Transverse colon (tissue), 4 donors: ENCODE measurements at regions not wholly inside any gene's neighbourhood (a gene's known extent, or its start where the extent isn't known, plus 50 kb on each side); places are given as distances from the start of the nearest gene placed in this dataset.

ENCODE experiments used
- DNase-seq: peaks from one replicate; pipeline ENCODE4 v3.0.0-alpha.2; 2019
- H3K27ac ChIP-seq, 4 donors: fragments of 200-600 bp; sonication (generic); 2 replicates each; pipeline ENCODE4 v1.5.1; 2016 to 2018; ENCODE audit warnings: inconsistent platforms in 4 of 4
- H3K27me3 ChIP-seq: fragments of 200-600 bp; sonication (generic); 2 replicates; pipeline ENCODE4 v1.5.1; 2017; ENCODE audit warnings: inconsistent platforms
- H3K36me3 ChIP-seq, 4 donors: fragments of 200-600 bp; sonication (generic); 2 replicates each; pipeline ENCODE4 v1.5.1; 2017 to 2019; ENCODE audit warnings: inconsistent platforms in 4 of 4
- H3K4me1 ChIP-seq, 4 donors: fragments of 200-600 bp; sonication (generic); 2 replicates each; pipeline ENCODE4 v1.5.1; 2017 to 2020; ENCODE audit warnings: inconsistent platforms in 4 of 4
- H3K4me3 ChIP-seq, 4 donors: fragments of 200-600 bp; sonication (generic); 1 replicate in 1 of 4; 2 replicates in 3 of 4; pipeline versions ENCODE4 v1.5.1 to v1.6.1; 2017 to 2019; ENCODE audit warnings: inconsistent platforms in 4 of 4
- H3K9me3 ChIP-seq, 2 donors: fragments of 200-600 bp; sonication (generic); 2 replicates each; pipeline ENCODE4 v1.5.1; 2017 to 2019; ENCODE audit warnings: inconsistent platforms in 2 of 2
- EP300 ChIP-seq: sonication (generic); formaldehyde crosslinking; IDR thresholded peaks from one replicate; pipeline ENCODE4 v1.6.1; 2017; ENCODE audit warnings: antibody characterized with exemption, low read depth
- POLR2A ChIP-seq: fragments of 450-650 bp; IDR thresholded peaks from one replicate; pipeline ENCODE4 v1.6.1; 2016; ENCODE audit warnings: antibody characterized with exemption, mild to moderate bottlenecking, moderate library complexity
- POLR2AphosphoS5 ChIP-seq, 3 donors: sonication (generic); formaldehyde crosslinking; IDR thresholded peaks; one replicate each; pipeline ENCODE4 v1.6.1; 2016; ENCODE audit warnings: antibody characterized with exemption in 3 of 3
- WGBS, 2 donors: methylation state at CpG; one replicate each; pipeline ENCODE4 v1.1.5; 2018; ENCODE audit warnings: low coverage in 1 of 2; 5-methylcytosine and 5-hydroxymethylcytosine counted together
- in situ Hi-C, 4 donors: fragments of 200-750 bp; cut with MboI; loops; one replicate each; pipeline versions ENCODE4 v1.15.0 to v1.15.1; 2017; ENCODE audit warnings: low sequenced_read_pairs in 3 of 4, low pct_ligation_motif_present in 1 of 4, low pct_unique_long_range_greater_than_20kb in 1 of 4
- intact Hi-C: fragments of 100-400 bp; cut with DNase I; formaldehyde crosslinking; loops from one replicate; pipeline ENCODE4 v1.15.1; 2023; ENCODE audit warnings: low total_unique reads
- TF ChIP-seq, protein P1 (sequence below), 5 experiments: fragments of 200-600 bp in 3 of 5; fragments of 450-650 bp in 2 of 5; sonication (generic) in 3 of 5; IDR thresholded peaks; 1 replicate in 2 of 5; 2 replicates in 3 of 5; pipeline ENCODE4 v1.5.1; 2016 to 2017; ENCODE audit warnings: antibody characterized with exemption in 5 of 5, inconsistent platforms in 3 of 5, mild to moderate bottlenecking in 2 of 5, moderate library complexity in 1 of 5

DNA sequence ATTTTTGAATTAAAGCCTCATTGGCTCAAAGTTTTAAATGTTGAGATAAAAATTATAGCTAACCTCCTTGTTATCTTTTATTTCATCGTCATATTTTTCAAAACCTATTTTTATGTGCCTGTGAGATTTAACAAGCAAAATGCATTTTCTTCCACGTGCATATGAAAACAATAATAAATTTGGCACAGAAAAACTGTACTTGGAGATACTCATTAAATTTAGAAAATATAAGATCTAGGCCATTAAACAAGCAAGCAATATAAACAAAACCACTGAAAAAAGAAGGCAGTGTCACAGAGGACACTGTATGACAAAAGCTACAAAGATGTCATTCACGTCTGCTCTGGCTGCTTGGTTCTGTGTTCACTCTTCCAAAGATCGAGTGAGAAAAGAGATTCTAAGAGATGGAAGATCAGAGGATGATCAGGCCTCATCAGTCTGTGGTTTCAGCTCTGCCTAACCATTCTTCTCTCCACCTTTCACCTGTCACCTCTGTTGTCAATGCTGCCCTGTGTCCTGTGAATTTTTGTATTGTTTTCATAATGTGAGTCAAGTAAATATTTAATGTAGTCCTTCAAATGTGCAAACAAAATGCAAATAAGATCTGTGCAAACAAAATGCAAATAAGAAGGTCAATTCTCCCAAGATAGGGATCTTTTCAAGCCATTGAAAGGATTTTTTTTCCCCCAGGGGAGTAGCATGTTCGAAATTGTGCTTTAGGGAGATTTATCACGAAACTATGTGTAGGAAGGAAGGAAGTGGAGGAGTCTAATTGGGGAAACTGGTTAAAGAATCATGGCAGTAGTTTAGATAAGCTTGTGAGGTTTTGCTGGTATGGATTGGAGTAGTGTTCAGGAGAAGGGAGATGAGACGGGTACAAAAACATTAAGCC is 138.7 kb upstream of the RBMS1 start:
- in situ Hi-C loops: no loop called here
- no peaks in the 10 kb centered on the region for H3K27me3 ChIP-seq
- H3K36me3 ChIP-seq: no peaks in the 10 kb centered on the region
- WGBS, 2 donors: 62% methylated on average over 7 of the region's 7 CpGs
- H3K9me3 ChIP-seq: no peaks in the 10 kb centered on the region
- intact Hi-C loops: no loop called here
- DNase-seq: no peak
- H3K4me3 ChIP-seq: no peak overlapping the region
- H3K27ac ChIP-seq: no peak overlapping the region
- no peak for TF ChIP-seq POLR2A
- TF ChIP-seq, protein P1, sequence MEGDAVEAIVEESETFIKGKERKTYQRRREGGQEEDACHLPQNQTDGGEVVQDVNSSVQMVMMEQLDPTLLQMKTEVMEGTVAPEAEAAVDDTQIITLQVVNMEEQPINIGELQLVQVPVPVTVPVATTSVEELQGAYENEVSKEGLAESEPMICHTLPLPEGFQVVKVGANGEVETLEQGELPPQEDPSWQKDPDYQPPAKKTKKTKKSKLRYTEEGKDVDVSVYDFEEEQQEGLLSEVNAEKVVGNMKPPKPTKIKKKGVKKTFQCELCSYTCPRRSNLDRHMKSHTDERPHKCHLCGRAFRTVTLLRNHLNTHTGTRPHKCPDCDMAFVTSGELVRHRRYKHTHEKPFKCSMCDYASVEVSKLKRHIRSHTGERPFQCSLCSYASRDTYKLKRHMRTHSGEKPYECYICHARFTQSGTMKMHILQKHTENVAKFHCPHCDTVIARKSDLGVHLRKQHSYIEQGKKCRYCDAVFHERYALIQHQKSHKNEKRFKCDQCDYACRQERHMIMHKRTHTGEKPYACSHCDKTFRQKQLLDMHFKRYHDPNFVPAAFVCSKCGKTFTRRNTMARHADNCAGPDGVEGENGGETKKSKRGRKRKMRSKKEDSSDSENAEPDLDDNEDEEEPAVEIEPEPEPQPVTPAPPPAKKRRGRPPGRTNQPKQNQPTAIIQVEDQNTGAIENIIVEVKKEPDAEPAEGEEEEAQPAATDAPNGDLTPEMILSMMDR (IDR thresholded peaks at IDR 0.05): no peak
- no peak for TF ChIP-seq EP300
- TF ChIP-seq POLR2AphosphoS5 (IDR thresholded peaks at IDR 0.05): no peak
- H3K4me1 ChIP-seq: peaks cover 0 to 7% (median 3%) of the 10 kb centered on the region in 4 donors

DNA sequence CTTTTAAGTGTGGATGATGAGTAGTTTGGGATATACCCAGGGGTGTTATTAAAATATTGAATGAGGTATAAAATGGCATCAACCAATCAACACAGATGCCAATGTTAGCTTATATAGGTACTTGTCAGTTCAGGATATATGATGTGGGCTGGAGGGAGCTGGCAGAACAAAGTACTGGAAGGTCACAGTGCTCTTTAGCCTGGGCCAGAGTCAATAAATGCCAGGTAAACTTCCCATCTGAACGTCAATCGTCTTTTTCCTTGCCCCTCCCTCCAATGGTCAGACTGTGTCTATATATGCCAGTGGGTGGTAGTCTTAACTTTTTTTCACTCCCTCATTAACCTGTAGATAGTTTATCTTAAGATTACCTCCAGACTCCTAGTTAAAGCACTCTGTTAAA is 140.8 kb upstream of the RBMS1 start:
- Histone ChIP-seq H3K4me3 (no peak overlapping the region), H3K27me3 (no peaks in the 10 kb centered on the region), H3K9me3 (peaks cover 2 to 5% of the 10 kb centered on the region in 2 donors), H3K27ac (no peak overlapping the region), H3K36me3 (no peaks in the 10 kb centered on the region), H3K4me1 (peaks cover 0 to 7% (median 3%) of the 10 kb centered on the region in 4 donors)
- intact Hi-C loops: no loop called here
- in situ Hi-C loops: no loop called here
- 46 to 51% methylated on average over 2 of the region's 2 CpGs for WGBS, 2 donors
- DNase-seq: no peak
- TF ChIP-seq POLR2AphosphoS5 (IDR thresholded peaks at IDR 0.05): no peak
- TF ChIP-seq POLR2A: no peak
- TF ChIP-seq, protein P1 (IDR thresholded peaks at IDR 0.05): no peak
- TF ChIP-seq EP300: no peak

DNA sequence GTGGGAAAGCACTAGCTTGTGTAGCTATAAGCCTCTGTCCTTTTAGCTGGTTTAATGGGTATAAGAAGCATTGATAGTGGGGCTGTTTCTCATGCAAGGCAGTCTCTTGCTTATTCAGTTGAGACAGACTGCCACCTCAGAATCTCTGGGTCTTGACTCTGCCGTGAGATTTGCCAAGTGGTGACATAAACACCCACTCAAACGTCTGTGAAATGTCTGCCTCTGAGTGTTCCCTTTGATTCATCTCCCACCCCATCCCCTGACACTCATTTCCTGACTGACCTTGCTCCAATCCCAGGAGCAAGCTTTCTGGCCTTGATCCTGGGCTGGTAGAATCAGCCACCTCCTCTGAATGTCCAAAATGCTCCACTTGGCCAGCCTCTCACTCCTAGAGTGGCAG is 141.9 kb upstream of the RBMS1 start:
- intact Hi-C loops (no loop called here), in situ Hi-C loops (no loop called here)
- DNase-seq: no peak
- no peak overlapping the region for H3K27ac ChIP-seq
- peaks cover 4 to 14% of the 10 kb centered on the region in 2 donors for H3K9me3 ChIP-seq
- H3K4me3 ChIP-seq: no peak overlapping the region
- 0 to 28% methylated on average over 1 to 2 of the region's 2 CpGs for WGBS, 2 donors
- no peaks in the 10 kb centered on the region for H3K27me3 ChIP-seq
- TF ChIP-seq, protein P1 (IDR thresholded peaks at IDR 0.05): no peak
- TF ChIP-seq POLR2AphosphoS5 (IDR thresholded peaks at IDR 0.05): no peak
- TF ChIP-seq POLR2A: no peak
- TF ChIP-seq EP300: no peak
- peaks cover 0 to 7% (median 3%) of the 10 kb centered on the region in 4 donors for H3K4me1 ChIP-seq
- no peaks in the 10 kb centered on the region for H3K36me3 ChIP-seq

DNA sequence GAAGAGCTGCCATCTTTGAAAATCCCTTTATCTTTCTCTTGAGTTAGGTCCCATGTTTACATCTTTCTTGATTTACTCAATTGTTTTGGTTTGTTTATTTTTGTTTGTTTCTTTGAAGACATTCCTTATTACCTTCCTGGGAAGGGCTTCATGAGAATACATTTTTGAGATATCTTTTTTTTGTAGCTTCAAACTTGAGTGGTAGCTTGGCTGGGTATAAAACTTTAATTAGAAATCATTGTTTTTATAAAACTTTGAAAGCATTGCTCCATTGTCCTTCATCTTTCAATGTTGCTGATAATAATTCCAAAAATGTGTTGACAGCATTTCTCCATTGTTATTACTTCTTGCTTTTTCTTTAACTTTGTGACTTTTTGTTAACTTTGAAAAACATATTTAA is 145.9 kb upstream of the RBMS1 start:
- TF ChIP-seq, protein P1 (IDR thresholded peaks at IDR 0.05): no peak
- no peak for TF ChIP-seq EP300
- TF ChIP-seq POLR2AphosphoS5 (IDR thresholded peaks at IDR 0.05): no peak
- TF ChIP-seq POLR2A: no peak
- DNase-seq: no peak
- no peaks in the 10 kb centered on the region for H3K36me3 ChIP-seq
- peaks cover 4 to 14% of the 10 kb centered on the region in 2 donors for H3K9me3 ChIP-seq
- H3K4me3 ChIP-seq: no peak overlapping the region
- H3K27ac ChIP-seq: no peak overlapping the region
- H3K27me3 ChIP-seq: no peaks in the 10 kb centered on the region
- intact Hi-C loops (no loop called here), in situ Hi-C loops (no loop called here)
- H3K4me1 ChIP-seq: peaks cover 0 to 7% (median 2%) of the 10 kb centered on the region in 4 donors
